ENCODE measurements at regions not wholly inside any gene's neighbourhood (a gene's known extent, or its start where the extent isn't known, plus 50 kb on each side); places are given as distances from the start of the nearest gene placed in this dataset.
A peak's percentile ranks its signal among the peaks of the same experiment; 100 is the strongest.
"Not testable (repeated sequence)": the region's sequence is repeated elsewhere in the genome, so short reads cannot be mapped to it uniquely, and the experiment has no call there.

GRCh38 chr2:91446489-91446888 is 2755.0 kb downstream of the RPIA start:
- H3F3A ChIP-seq (ENCODE audit: low read depth); H3K36me3 Mint-ChIP-seq; H3K9me3 ChIP-seq (ENCODE audit: low read depth); H4K20me1 ChIP-seq (ENCODE audit: low read depth); H3K27ac ChIP-seq; DNase-seq (ENCODE audit: low spot score); H3K4me3 ChIP-seq; H3K4me3 Mint-ChIP-seq; H3K4me1 ChIP-seq; H3K79me2 ChIP-seq (ENCODE audit: low read depth); H3K27me3 Mint-ChIP-seq (ENCODE audit: insufficient read depth, low read depth); H3K4me1 Mint-ChIP-seq; H2AFZ ChIP-seq (replicated peaks); H3K36me3 ChIP-seq; H3K4me2 ChIP-seq; H3K9ac ChIP-seq; H3K27ac Mint-ChIP-seq; H3K27me3 ChIP-seq: not testable (repeated sequence)
- H3K9me3 Mint-ChIP-seq: peaks cover 14% of the 10 kb centered on the region

DNA sequence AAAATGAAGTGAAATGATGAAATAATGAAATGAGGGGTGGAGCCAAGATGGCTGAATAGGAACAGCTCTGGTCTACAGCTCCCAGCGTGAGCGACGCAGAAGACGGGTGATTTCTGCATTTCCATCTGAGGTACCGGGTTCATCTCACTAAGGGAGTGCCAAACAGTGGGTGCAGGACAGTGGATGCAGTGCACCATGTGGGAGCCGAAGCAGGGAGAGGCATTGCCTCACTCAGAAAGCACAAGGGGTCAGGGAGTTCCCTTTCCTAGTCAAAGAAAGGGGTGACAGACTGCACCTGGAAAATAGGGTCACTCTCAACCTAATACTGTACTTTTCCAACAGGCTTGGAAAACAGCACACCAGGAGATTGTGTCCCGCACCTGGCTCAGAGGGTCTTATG is 2755.4 kb downstream of the RPIA start:
- not testable (repeated sequence) for H3K36me3 ChIP-seq; H3K9me3 ChIP-seq (ENCODE audit: low read depth); DNase-seq (ENCODE audit: low spot score); H3K4me1 ChIP-seq; H3K4me3 ChIP-seq; H3K27me3 ChIP-seq; H3K79me2 ChIP-seq (ENCODE audit: low read depth); H3K27ac Mint-ChIP-seq; H4K20me1 ChIP-seq (ENCODE audit: low read depth); H3F3A ChIP-seq (ENCODE audit: low read depth); H3K36me3 Mint-ChIP-seq; H3K4me1 Mint-ChIP-seq; H3K9ac ChIP-seq; H3K27ac ChIP-seq; H3K4me2 ChIP-seq; H3K4me3 Mint-ChIP-seq; H3K27me3 Mint-ChIP-seq (ENCODE audit: insufficient read depth, low read depth); H2AFZ ChIP-seq (replicated peaks)
- peaks cover 14% of the 10 kb centered on the region for H3K9me3 Mint-ChIP-seq

- H4K20me1 ChIP-seq (ENCODE audit: low read depth); H3K4me2 ChIP-seq; H3K27ac ChIP-seq; H3K4me3 ChIP-seq; H3K27me3 Mint-ChIP-seq (ENCODE audit: insufficient read depth, low read depth); DNase-seq (ENCODE audit: low spot score); H3K36me3 ChIP-seq; H3K79me2 ChIP-seq (ENCODE audit: low read depth); H3K27ac Mint-ChIP-seq; H3K4me1 ChIP-seq; H3K9ac ChIP-seq; H3F3A ChIP-seq (ENCODE audit: low read depth); H3K4me3 Mint-ChIP-seq; H3K4me1 Mint-ChIP-seq; H3K36me3 Mint-ChIP-seq; H3K27me3 ChIP-seq; H2AFZ ChIP-seq (replicated peaks): not testable (repeated sequence)
- peaks cover 11% of the 10 kb centered on the region for H3K9me3 ChIP-seq (ENCODE audit: low read depth)
- peaks cover 18% of the 10 kb centered on the region for H3K9me3 Mint-ChIP-seq
Observed at GRCh38 chr2:91447508-91447907, 2756.0 kb downstream of the RPIA start.

GRCh38 chr2:91462292-91462691 is 2770.8 kb downstream of the RPIA start:
- H3K9ac ChIP-seq; H3K4me2 ChIP-seq; H3K27me3 Mint-ChIP-seq (ENCODE audit: insufficient read depth, low read depth); H3K27ac Mint-ChIP-seq; H3K79me2 ChIP-seq (ENCODE audit: low read depth); H4K20me1 ChIP-seq (ENCODE audit: low read depth); DNase-seq (ENCODE audit: low spot score); H2AFZ ChIP-seq (replicated peaks); H3K27ac ChIP-seq; H3K9me3 ChIP-seq (ENCODE audit: low read depth); H3K4me1 ChIP-seq; H3K4me1 Mint-ChIP-seq; H3K36me3 Mint-ChIP-seq; H3K36me3 ChIP-seq; H3K27me3 ChIP-seq; H3K4me3 ChIP-seq; H3F3A ChIP-seq (ENCODE audit: low read depth); H3K4me3 Mint-ChIP-seq: not testable (repeated sequence)
- peaks cover 13% of the 10 kb centered on the region for H3K9me3 Mint-ChIP-seq

GRCh38 chr2:91463007-91463406 is 2771.5 kb downstream of the RPIA start:
- H3K4me1 Mint-ChIP-seq; H3F3A ChIP-seq (ENCODE audit: low read depth); H3K9ac ChIP-seq; H3K4me2 ChIP-seq; H3K4me1 ChIP-seq; H3K27ac ChIP-seq; H2AFZ ChIP-seq (replicated peaks); H3K4me3 Mint-ChIP-seq; H3K27ac Mint-ChIP-seq; H3K27me3 ChIP-seq; DNase-seq (ENCODE audit: low spot score); H3K36me3 Mint-ChIP-seq; H3K27me3 Mint-ChIP-seq (ENCODE audit: insufficient read depth, low read depth); H3K4me3 ChIP-seq; H3K36me3 ChIP-seq; H4K20me1 ChIP-seq (ENCODE audit: low read depth); H3K79me2 ChIP-seq (ENCODE audit: low read depth): not testable (repeated sequence)
- H3K9me3 ChIP-seq (ENCODE audit: low read depth): peaks cover 12% of the 10 kb centered on the region
- peaks cover 13% of the 10 kb centered on the region for H3K9me3 Mint-ChIP-seq

DNA sequence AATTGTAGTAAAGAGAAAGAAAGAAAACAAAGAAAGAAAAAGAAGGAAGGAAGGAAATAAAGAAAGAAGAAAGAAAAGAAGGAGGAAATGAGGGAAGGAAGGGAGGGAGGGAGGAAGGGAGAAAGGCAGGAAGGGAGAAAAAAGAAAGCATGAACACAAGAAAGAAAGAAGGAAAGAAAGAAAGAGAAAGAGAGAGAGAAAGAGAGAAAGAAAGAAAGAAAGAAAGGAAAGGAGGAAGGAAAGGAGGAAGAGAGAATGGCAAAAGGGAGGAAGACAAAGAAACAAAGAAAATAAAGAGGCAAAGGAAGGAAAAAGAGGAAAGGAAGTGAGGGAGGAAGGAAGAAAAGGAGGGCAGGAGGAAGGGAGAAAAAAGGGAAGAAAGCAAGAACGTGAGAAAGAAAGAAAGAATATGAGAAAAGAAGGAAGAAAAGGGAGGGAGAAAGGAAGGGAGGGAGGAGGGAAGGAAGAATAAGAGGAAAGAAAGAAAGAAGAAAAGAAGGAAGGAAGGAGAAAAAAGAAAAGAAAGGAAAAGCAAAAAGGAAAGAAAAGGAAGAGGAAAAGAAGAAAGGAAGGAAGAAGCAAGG is 2775.4 kb downstream of the RPIA start:
- not testable (repeated sequence) for H4K20me1 ChIP-seq (ENCODE audit: low read depth); H3K27ac ChIP-seq; H2AFZ ChIP-seq (replicated peaks); H3K27me3 ChIP-seq; H3K79me2 ChIP-seq (ENCODE audit: low read depth); H3K27me3 Mint-ChIP-seq (ENCODE audit: insufficient read depth, low read depth); H3K4me3 Mint-ChIP-seq; H3K4me1 Mint-ChIP-seq; DNase-seq (ENCODE audit: low spot score); H3K36me3 Mint-ChIP-seq; H3K27ac Mint-ChIP-seq; H3K4me2 ChIP-seq; H3K36me3 ChIP-seq; H3F3A ChIP-seq (ENCODE audit: low read depth); H3K4me1 ChIP-seq; H3K4me3 ChIP-seq; H3K9ac ChIP-seq
- H3K9me3 ChIP-seq (ENCODE audit: low read depth): peaks cover 16% of the 10 kb centered on the region
- peaks cover 13% of the 10 kb centered on the region for H3K9me3 Mint-ChIP-seq

DNA sequence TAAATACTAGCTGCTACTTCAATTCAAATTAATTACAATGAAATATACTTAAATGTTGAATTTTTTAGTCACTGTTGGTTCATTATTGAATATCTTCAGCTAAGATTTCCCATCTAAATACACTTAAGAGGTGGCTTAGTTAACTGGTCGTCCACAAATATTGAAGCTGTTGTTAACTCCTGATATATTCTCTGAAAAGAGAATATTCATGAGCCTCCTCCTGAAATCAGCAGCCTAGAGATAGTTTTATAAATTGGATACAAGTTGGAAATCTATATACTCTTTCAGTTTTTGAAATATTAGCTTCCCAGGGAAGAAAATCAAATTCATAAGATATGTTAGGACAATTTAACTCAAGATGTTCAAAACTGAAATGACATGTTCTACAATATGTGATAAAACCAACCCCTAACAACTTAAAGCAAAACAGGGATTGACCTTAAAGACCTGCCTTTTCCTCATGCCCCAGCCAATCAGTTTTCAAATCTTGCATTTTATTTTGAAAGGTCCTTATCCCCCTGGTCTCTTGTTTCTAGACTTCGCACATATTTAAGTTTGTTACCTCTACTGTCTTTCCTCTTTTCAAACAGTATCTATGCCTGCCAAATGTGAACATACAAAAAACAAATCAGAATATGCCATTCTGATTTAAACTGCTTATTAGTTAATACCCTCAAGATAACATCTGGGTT is 2784.9 kb downstream of the RPIA start:
- not testable (repeated sequence) for DNase-seq (ENCODE audit: low spot score); H3K27ac Mint-ChIP-seq; H3K36me3 Mint-ChIP-seq; H3K4me2 ChIP-seq; H3K9ac ChIP-seq; H4K20me1 ChIP-seq (ENCODE audit: low read depth); H3K4me1 ChIP-seq; H3K4me1 Mint-ChIP-seq; H3K4me3 ChIP-seq; H3K27me3 ChIP-seq; H3F3A ChIP-seq (ENCODE audit: low read depth); H3K36me3 ChIP-seq; H3K79me2 ChIP-seq (ENCODE audit: low read depth); H3K27ac ChIP-seq; H3K27me3 Mint-ChIP-seq (ENCODE audit: insufficient read depth, low read depth); H2AFZ ChIP-seq (replicated peaks)
- H3K9me3 ChIP-seq (ENCODE audit: low read depth): peaks cover 22% of the 10 kb centered on the region
- Mint-ChIP-seq H3K9me3 (peaks cover 11% of the 10 kb centered on the region), H3K4me3 (peak overlapping the region; percentile 83)

DNA sequence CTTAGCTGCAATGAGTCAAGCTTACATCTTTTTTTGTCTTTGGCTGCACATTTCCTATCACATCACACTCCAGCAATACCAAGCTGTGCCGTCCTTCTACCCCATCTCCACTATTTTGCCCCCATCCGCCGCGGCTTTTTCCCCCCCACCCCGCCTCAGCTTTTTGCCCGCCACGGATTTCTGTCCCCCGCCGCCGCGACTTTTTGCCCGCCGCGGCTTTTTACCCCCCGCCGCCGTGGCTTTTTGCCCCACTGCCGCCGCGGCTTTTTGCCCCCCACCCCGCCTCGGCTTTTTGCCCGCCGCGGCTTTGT is 2785.4 kb downstream of the RPIA start:
- Mint-ChIP-seq H3K9me3 (peaks cover 14% of the 10 kb centered on the region), H3K4me3 (peak overlapping the region; percentile 83)
- H2AFZ ChIP-seq (replicated peaks); H4K20me1 ChIP-seq (ENCODE audit: low read depth); H3K27me3 Mint-ChIP-seq (ENCODE audit: insufficient read depth, low read depth); H3K27ac ChIP-seq; H3K9ac ChIP-seq; H3K36me3 Mint-ChIP-seq; H3K4me2 ChIP-seq; H3K27me3 ChIP-seq; H3F3A ChIP-seq (ENCODE audit: low read depth); H3K4me1 Mint-ChIP-seq; H3K4me1 ChIP-seq; DNase-seq (ENCODE audit: low spot score); H3K27ac Mint-ChIP-seq; H3K4me3 ChIP-seq; H3K36me3 ChIP-seq; H3K79me2 ChIP-seq (ENCODE audit: low read depth): not testable (repeated sequence)
- peaks cover 22% of the 10 kb centered on the region for H3K9me3 ChIP-seq (ENCODE audit: low read depth)

Data from neural progenitor cell (in vitro differentiated cells).